ENCODE measurements at regions not wholly inside any gene's neighbourhood (a gene's known extent, or its start where the extent isn't known, plus 50 kb on each side); places are given as distances from the start of the nearest gene placed in this dataset.

- no peak for TF ChIP-seq CTCF (IDR thresholded peaks at IDR 0.05)
- TF ChIP-seq POLR2A (IDR thresholded peaks at IDR 0.05) = no peak
These were observed 246.7 kb downstream of the DLL1 start for GRCh38 chr6:170043881-170044790.

Data from body of pancreas (tissue), 4 donors.